Endothelial cell of umbilical vein (primary cell): ENCODE measurements at regions not wholly inside any gene's neighbourhood (a gene's known extent, or its start where the extent isn't known, plus 50 kb on each side); places are given as distances from the start of the nearest gene placed in this dataset.

Experiments
- CTCF ChIP-seq, 2 donors: IDR thresholded peaks; 1 replicate in 1 of 2; 2 replicates in 1 of 2; pipeline ENCODE4 v1.5.1; 2011; ENCODE audit warnings: low read length in 2 of 2, mild to moderate bottlenecking in 2 of 2, moderate library complexity in 2 of 2, control low read depth in 1 of 2, inconsistent platforms in 1 of 2, low read depth in 1 of 2; ENCODE audit not compliant: insufficient read depth in 1 of 2; ENCODE audit errors: extremely low read depth in 1 of 2
- EZH2 ChIP-seq: IDR thresholded peaks from 2 replicates; pipeline ENCODE4 v1.6.1; 2012; ENCODE audit warnings: borderline replicate concordance, low read depth, mild to moderate bottlenecking, moderate library complexity, low read length, inconsistent platforms; ENCODE audit not compliant: severe bottlenecking
- FOS ChIP-seq: IDR thresholded peaks from 2 replicates; pipeline ENCODE4 v1.6.1; 2011; ENCODE audit warnings: mild to moderate bottlenecking, low read length, moderate library complexity, borderline replicate concordance; ENCODE audit not compliant: insufficient read depth
- JUN ChIP-seq: IDR thresholded peaks from 2 replicates; pipeline ENCODE4 v1.6.1; 2011; ENCODE audit warnings: borderline replicate concordance, low read depth; ENCODE audit not compliant: insufficient read length, insufficient read depth
- MAX ChIP-seq: IDR thresholded peaks from 2 replicates; pipeline ENCODE4 v1.6.1; 2011; ENCODE audit not compliant: insufficient read depth, insufficient read length
- MYC ChIP-seq: IDR thresholded peaks from one replicate; pipeline ENCODE4 v1.6.1; 2011; ENCODE audit warnings: mild to moderate bottlenecking, low read depth, low read length
- POLR2A ChIP-seq: IDR thresholded peaks from 2 replicates; pipeline ENCODE4 v1.6.1; 2012; ENCODE audit warnings: low read depth, mild to moderate bottlenecking, control low read depth, low read length
- POLR2AphosphoS5 ChIP-seq: IDR thresholded peaks from 2 replicates; pipeline ENCODE4 v1.6.1; 2012; ENCODE audit warnings: low read depth, mild to moderate bottlenecking, control low read depth, low read length, moderate library complexity; ENCODE audit not compliant: insufficient read depth

GRCh38 chr4:154039435-154040343 is 250.8 kb upstream of the SFRP2 start:
- TF ChIP-seq CTCF (IDR thresholded peaks at IDR 0.05; ENCODE audit: extremely low read depth in 1 of 2, insufficient read depth in 1 of 2, low read depth in 1 of 2, low read length in 2 of 2) (no peak), POLR2AphosphoS5 (no peak), MYC (no peak), POLR2A (no peak), FOS (no peak), EZH2 (no peak), MAX (no peak), JUN (no peak)
